Heart right ventricle (tissue), 16 donors: ENCODE measurements at regions not wholly inside any gene's neighbourhood (a gene's known extent, or its start where the extent isn't known, plus 50 kb on each side); places are given as distances from the start of the nearest gene placed in this dataset.

Source experiments
- ATAC-seq, 8 donors: fragments of 200-7000 bp; cut with Tn5 transposase; one replicate each; pipeline ENCODE4 v1.9.1; 2020; ENCODE audit warnings: mild to moderate bottlenecking in 8 of 8, moderate library complexity in 8 of 8, moderate number of reproducible peaks in 1 of 8
- DNase-seq, 2 donors: peaks; one replicate each; pipeline ENCODE4 v3.0.0-alpha.2; 2020
- H3K27ac ChIP-seq, 10 donors: fragments of 200-600 bp; sonication (generic) in 2 of 10; one replicate each; pipeline versions ENCODE4 v1.5.0 to v1.8.0; 2020 to 2022; ENCODE audit warnings: mild to moderate bottlenecking in 3 of 10
- H3K27me3 ChIP-seq, 7 donors: fragments of 200-600 bp; one replicate each; pipeline ENCODE4 v1.8.0; 2021 to 2022; ENCODE audit warnings: mild to moderate bottlenecking in 2 of 7
- H3K36me3 ChIP-seq, 9 donors: fragments of 200-600 bp; sonication (generic) in 1 of 9; one replicate each; pipeline versions ENCODE4 v1.5.0 to v1.8.0; 2020 to 2022; ENCODE audit warnings: mild to moderate bottlenecking in 2 of 9
- H3K4me1 ChIP-seq, 9 donors: fragments of 200-600 bp; sonication (generic) in 1 of 9; one replicate each; pipeline versions ENCODE4 v1.5.0 to v1.8.0; 2020 to 2022; ENCODE audit warnings: mild to moderate bottlenecking in 4 of 9
- H3K4me3 ChIP-seq, 10 donors: fragments of 200-600 bp; sonication (generic) in 2 of 10; one replicate each; pipeline versions ENCODE4 v1.5.0 to v1.8.0; 2020 to 2022; ENCODE audit warnings: mild to moderate bottlenecking in 7 of 10, moderate library complexity in 2 of 10
- H3K9me3 ChIP-seq, 11 donors: fragments of 200-600 bp in 10 of 11; sonication (generic) in 2 of 11; one replicate each; pipeline versions ENCODE4 v1.5.0 to v1.8.0; 2013 to 2022; ENCODE audit warnings: mild to moderate bottlenecking in 2 of 11, control low read depth in 1 of 11, moderate library complexity in 1 of 11
- WGBS, 2 donors: extraction: QIAGEN DNeasy Blood & Tissue Kit; methylation state at CpG; one replicate each; pipeline ENCODE4 v1.1.7; 2013; ENCODE audit warnings: inconsistent platforms in 1 of 2; 5-methylcytosine and 5-hydroxymethylcytosine counted together
- intact Hi-C, 10 donors: fragments of 100-400 bp; cut with DNase I; formaldehyde crosslinking; loops; one replicate each; pipeline versions ENCODE4 v1.11.1 to v1.14.2; 2022
- TF ChIP-seq, protein P1 (sequence below), 9 donors: fragments of 200-600 bp; sonication (generic) in 2 of 9; IDR thresholded peaks; one replicate each; pipeline versions ENCODE4 v1.5.0 to v1.8.0; 2021 to 2022; ENCODE audit warnings: antibody characterized with exemption in 9 of 9, mild to moderate bottlenecking in 5 of 9, moderate library complexity in 1 of 9
- donor health status: Arrhythmogenic right ventricular cardiomyopathy.
- donor health status: ischemic (EF 13 %, LVEDD 7.1; RV severe dilation, severe dysfunction).
- donor health status: healthy with polysubstance abuse.
- donor health status: DM: no; HTN: yes; CAD: no.
- donor health status: DM: no; HTN: no; CAD: no.
- donor health status: ischemic (EF 25% LVEDD 6.9; RV normal size, moderate dysfunction).
- donor health status: ischemic (EF 25% LVEDD 5.7; RV mildly dilated, moderate dysfunction).
- donor health status: healthy.
- donor health status: DM: yes; HTN: yes; CAD: no.
- donor health status: Ischemic cardiomyopathy.
- donor health status: ischemic (EF 35%, LVEDD 5.7; RV mildly dilated, moderate dysfunction).
- donor health status: nonischemic (EF 11% LVEDD 7.7; RV severe dilation, severe dysfunction).
- donor health status: DM: yes; HTN: yes; CAD: no.
- donor health status: PGD.
- donor health status: ischemic (EF 29% LVEDD 5.4; RV normal size, mild dysfunction).
- donor health status: nonischemic (EF 23%, LVEDD 6.1; RV moderate dilation, normal function).

DNA sequence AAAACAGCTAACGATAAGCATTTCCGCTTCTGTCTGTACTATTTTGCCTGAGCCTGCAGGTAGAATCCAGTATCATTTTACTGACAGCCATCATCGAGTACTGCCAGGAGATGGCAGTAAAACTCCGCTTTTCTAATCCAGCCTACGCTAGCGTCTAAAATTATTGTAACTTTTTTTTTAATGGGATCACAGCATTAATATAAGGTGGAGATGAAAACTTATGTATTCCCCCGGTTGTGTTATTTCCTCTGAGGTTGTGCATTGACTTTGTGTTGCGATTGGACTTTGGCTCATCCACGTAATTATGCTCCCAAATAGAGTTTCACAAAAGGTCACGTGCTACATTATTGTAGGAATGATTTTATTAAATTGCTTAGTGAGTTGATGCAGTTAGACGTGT is 248.1 kb downstream of the C4orf33 start:
- Histone ChIP-seq H3K36me3 (no peaks in the 10 kb centered on the region), H3K4me3 (no peak overlapping the region), H3K27ac (no peak overlapping the region), H3K27me3 (peaks cover 0 to 14% (median 0%) of the 10 kb centered on the region in 7 donors), H3K4me1 (peaks cover 0 to 21% (median 0%) of the 10 kb centered on the region in 9 donors), H3K9me3 (no peaks in the 10 kb centered on the region)
- intact Hi-C loops = loop anchor here in 2 of 10 donors (5.0 kb wide), 1 partner anchor 298 kb away; no protein-coding TSS in a partner anchor
- ATAC-seq (peak in 1 of 8 donors; percentile 17), DNase-seq (peak in 1 of 2 donors; percentile 5)
- WGBS, 2 donors = 29 to 30% methylated on average over 11 of the region's 11 CpGs
- TF ChIP-seq, protein P1, sequence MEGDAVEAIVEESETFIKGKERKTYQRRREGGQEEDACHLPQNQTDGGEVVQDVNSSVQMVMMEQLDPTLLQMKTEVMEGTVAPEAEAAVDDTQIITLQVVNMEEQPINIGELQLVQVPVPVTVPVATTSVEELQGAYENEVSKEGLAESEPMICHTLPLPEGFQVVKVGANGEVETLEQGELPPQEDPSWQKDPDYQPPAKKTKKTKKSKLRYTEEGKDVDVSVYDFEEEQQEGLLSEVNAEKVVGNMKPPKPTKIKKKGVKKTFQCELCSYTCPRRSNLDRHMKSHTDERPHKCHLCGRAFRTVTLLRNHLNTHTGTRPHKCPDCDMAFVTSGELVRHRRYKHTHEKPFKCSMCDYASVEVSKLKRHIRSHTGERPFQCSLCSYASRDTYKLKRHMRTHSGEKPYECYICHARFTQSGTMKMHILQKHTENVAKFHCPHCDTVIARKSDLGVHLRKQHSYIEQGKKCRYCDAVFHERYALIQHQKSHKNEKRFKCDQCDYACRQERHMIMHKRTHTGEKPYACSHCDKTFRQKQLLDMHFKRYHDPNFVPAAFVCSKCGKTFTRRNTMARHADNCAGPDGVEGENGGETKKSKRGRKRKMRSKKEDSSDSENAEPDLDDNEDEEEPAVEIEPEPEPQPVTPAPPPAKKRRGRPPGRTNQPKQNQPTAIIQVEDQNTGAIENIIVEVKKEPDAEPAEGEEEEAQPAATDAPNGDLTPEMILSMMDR (IDR thresholded peaks at IDR 0.05) = peak; percentile 8 to 69 (median 62)

DNA sequence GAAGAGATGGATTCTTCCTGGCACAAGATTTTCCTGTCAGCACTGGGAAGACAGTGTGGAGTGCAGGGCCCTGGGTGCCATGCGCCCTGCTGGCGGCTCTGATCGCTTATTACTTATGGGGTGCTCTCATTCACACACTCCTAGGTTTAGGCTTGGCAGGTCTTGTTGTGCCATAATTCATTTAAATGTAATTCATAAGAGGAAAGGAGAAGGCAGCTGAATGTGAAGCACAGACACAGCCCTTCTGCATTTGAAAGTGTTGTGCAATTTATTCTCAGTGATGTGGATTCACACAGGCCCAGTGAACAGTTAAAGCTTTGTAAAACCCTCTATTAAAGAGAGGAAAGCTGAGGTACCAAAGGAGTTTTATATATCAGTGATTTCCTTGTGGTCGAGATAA is 249.7 kb downstream of the C4orf33 start:
- intact Hi-C loops = no loop called here
- H3K27me3 ChIP-seq = peaks cover 0 to 24% (median 0%) of the 10 kb centered on the region in 7 donors
- no peaks in the 10 kb centered on the region for H3K9me3 ChIP-seq
- TF ChIP-seq, protein P1 (IDR thresholded peaks at IDR 0.05) = no peak
- H3K36me3 ChIP-seq = no peaks in the 10 kb centered on the region
- no peak overlapping the region for H3K4me3 ChIP-seq
- no peak overlapping the region for H3K27ac ChIP-seq
- ATAC-seq (no peak), DNase-seq (no peak)
- 87 to 89% methylated on average over 4 of the region's 4 CpGs for WGBS, 2 donors
- H3K4me1 ChIP-seq = peaks cover 0 to 21% (median 0%) of the 10 kb centered on the region in 9 donors

DNA sequence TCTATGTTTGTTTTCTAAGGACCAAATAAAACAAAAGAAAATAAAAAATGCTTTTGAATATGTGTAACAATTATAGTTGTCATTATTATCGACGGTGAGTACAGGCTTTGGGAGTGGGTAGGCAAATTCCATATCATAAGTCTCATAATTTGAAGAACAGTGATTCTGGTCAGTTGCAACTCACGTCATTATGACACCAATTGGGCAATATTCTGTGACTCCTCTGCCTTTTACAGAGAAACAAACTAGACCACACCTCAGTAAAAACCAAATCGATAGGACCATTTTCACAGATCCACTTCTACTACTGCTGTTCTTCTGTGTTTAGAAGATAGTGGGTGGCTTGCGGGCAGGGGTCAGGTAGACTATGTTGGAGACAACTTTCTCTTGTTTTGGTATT is 250.1 kb downstream of the C4orf33 start:
- H3K4me1 ChIP-seq = peaks cover 0 to 21% (median 0%) of the 10 kb centered on the region in 9 donors
- ATAC-seq (no peak), DNase-seq (no peak)
- 87 to 90% methylated on average over 5 of the region's 5 CpGs for WGBS, 2 donors
- H3K9me3 ChIP-seq = no peaks in the 10 kb centered on the region
- TF ChIP-seq, protein P1 (IDR thresholded peaks at IDR 0.05) = no peak
- H3K27ac ChIP-seq = no peak overlapping the region
- no peak overlapping the region for H3K4me3 ChIP-seq
- H3K36me3 ChIP-seq = no peaks in the 10 kb centered on the region
- intact Hi-C loops = no loop called here
- H3K27me3 ChIP-seq = peaks cover 0 to 22% (median 3%) of the 10 kb centered on the region in 7 donors

DNA sequence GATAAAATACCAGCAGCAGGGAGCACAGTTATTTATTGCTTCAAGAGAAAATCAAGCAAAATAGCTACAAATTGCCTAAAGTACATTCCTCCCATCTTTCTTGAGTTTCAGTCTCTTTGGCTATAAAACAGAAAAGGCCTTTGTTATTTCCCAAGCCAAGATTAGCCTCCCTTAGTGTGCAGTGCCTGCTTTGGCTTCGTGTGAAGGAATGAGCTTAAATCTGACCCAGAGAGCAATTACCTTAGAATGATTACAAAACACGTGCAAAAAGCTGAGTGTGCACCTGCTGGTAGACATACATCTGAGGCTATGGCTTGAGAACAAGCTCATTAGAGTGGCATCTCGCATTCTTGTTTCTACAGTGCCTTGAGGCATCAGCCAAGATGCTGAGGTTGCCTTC is 250.8 kb downstream of the C4orf33 start:
- ATAC-seq = no peak
- TF ChIP-seq, protein P1 (IDR thresholded peaks at IDR 0.05) = no peak
- no peak overlapping the region for H3K4me3 ChIP-seq
- no peak overlapping the region for H3K27ac ChIP-seq
- 77 to 81% methylated on average over 3 of the region's 3 CpGs for WGBS, 2 donors
- intact Hi-C loops = no loop called here
- H3K36me3 ChIP-seq = no peaks in the 10 kb centered on the region
- H3K9me3 ChIP-seq = no peaks in the 10 kb centered on the region
- H3K27me3 ChIP-seq = peaks cover 0 to 19% (median 6%) of the 10 kb centered on the region in 7 donors
- H3K4me1 ChIP-seq = peaks cover 0 to 21% (median 0%) of the 10 kb centered on the region in 9 donors
- no peak for DNase-seq
